Central memory CD8-positive, alpha-beta T cell (primary cell): ENCODE measurements at regions not wholly inside any gene's neighbourhood (a gene's known extent, or its start where the extent isn't known, plus 50 kb on each side); places are given as distances from the start of the nearest gene placed in this dataset.
"Not testable (repeated sequence)": the region's sequence is repeated elsewhere in the genome, so short reads cannot be mapped to it uniquely, and the experiment has no call there.

Experiments
- ATAC-seq: fragments of 150-1000 bp; cut with Tn5 transposase; replicated peaks from 2 replicates; pipeline ENCODE4 v1.10.0; 2022; ENCODE audit warnings: mild to moderate bottlenecking, moderate FRiP score, moderate number of reproducible peaks; ENCODE audit not compliant: poor library complexity, severe bottlenecking; ENCODE audit errors: extremely low read depth
- DNase-seq, 2 donors: peaks; one replicate each; pipeline ENCODE4 v3.0.0; 2021; ENCODE audit warnings: low spot score in 2 of 2
- H3K27ac Mint-ChIP-seq: one replicate; pipeline ENCODE4 v1.8.0; 2022; ENCODE audit warnings: low read depth, mild to moderate bottlenecking, moderate library complexity, mixed read lengths
- H3K27me3 Mint-ChIP-seq: one replicate; pipeline ENCODE4 v1.8.0; 2022; ENCODE audit warnings: mixed read lengths
- H3K36me3 Mint-ChIP-seq: one replicate; pipeline ENCODE4 v1.8.0; 2022; ENCODE audit warnings: mild to moderate bottlenecking, moderate library complexity, mixed read lengths; ENCODE audit not compliant: insufficient read depth
- H3K4me1 Mint-ChIP-seq: one replicate; pipeline ENCODE4 v1.8.0; 2022; ENCODE audit warnings: mixed read lengths
- H3K4me3 Mint-ChIP-seq: one replicate; pipeline ENCODE4 v1.8.0; 2022; ENCODE audit warnings: mild to moderate bottlenecking, moderate library complexity, mixed read lengths
- H3K9me3 Mint-ChIP-seq: one replicate; pipeline ENCODE4 v1.8.0; 2022; ENCODE audit warnings: mixed read lengths

- Mint-ChIP-seq H3K4me1 (no peaks in the 10 kb centered on the region), H3K27me3 (no peaks in the 10 kb centered on the region), H3K4me3 (no peak overlapping the region), H3K27ac (no peak overlapping the region), H3K9me3 (peaks cover 9% of the 10 kb centered on the region), H3K36me3 (no peaks in the 10 kb centered on the region)
- ATAC-seq (no peak), DNase-seq (no peak)
Measured at GRCh38 chr13:62781866-62782265, 1366.2 kb upstream of the PCDH20 start.

GRCh38 chr13:62779161-62779560 lies 1363.5 kb upstream of the PCDH20 start:
- no peak for ATAC-seq
- Mint-ChIP-seq H3K27me3 (no peaks in the 10 kb centered on the region), H3K9me3 (peaks cover 13% of the 10 kb centered on the region), H3K36me3 (no peaks in the 10 kb centered on the region), H3K4me1 (no peaks in the 10 kb centered on the region), H3K27ac (no peak overlapping the region), H3K4me3 (no peak overlapping the region)
- no peak for DNase-seq

- H3K36me3 Mint-ChIP-seq, result no peaks in the 10 kb centered on the region
- H3K9me3 Mint-ChIP-seq, result peaks cover 10% of the 10 kb centered on the region
- DNase-seq (no peak), ATAC-seq (no peak)
- H3K27me3 Mint-ChIP-seq, result no peaks in the 10 kb centered on the region
- H3K4me1 Mint-ChIP-seq, result no peaks in the 10 kb centered on the region
- H3K4me3 Mint-ChIP-seq, result no peak overlapping the region
- H3K27ac Mint-ChIP-seq, result no peak overlapping the region
Measured at GRCh38 chr13:62767473-62767872, 1351.8 kb upstream of the PCDH20 start.

GRCh38 chr13:62760724-62761123 lies 1345.1 kb upstream of the PCDH20 start:
- H3K4me1 Mint-ChIP-seq, result no peaks in the 10 kb centered on the region
- no peak overlapping the region for H3K27ac Mint-ChIP-seq
- no peak for ATAC-seq
- no peak overlapping the region for H3K4me3 Mint-ChIP-seq
- H3K36me3 Mint-ChIP-seq, result no peaks in the 10 kb centered on the region
- H3K27me3 Mint-ChIP-seq, result no peaks in the 10 kb centered on the region
- peaks cover 26% of the 10 kb centered on the region for H3K9me3 Mint-ChIP-seq
- no peak for DNase-seq

- Mint-ChIP-seq H3K4me3 (no peak overlapping the region), H3K9me3 (peaks cover 9% of the 10 kb centered on the region), H3K27ac (no peak overlapping the region), H3K36me3 (no peaks in the 10 kb centered on the region), H3K27me3 (no peaks in the 10 kb centered on the region), H3K4me1 (no peaks in the 10 kb centered on the region)
- ATAC-seq (no peak), DNase-seq (no peak)
Measured at GRCh38 chr13:62747629-62748028, 1332.0 kb upstream of the PCDH20 start.

GRCh38 chr13:62747152-62747551 lies 1331.5 kb upstream of the PCDH20 start:
- Mint-ChIP-seq H3K27me3 (no peaks in the 10 kb centered on the region), H3K4me3 (no peak overlapping the region), H3K27ac (no peak overlapping the region), H3K4me1 (no peaks in the 10 kb centered on the region), H3K9me3 (peaks cover 9% of the 10 kb centered on the region), H3K36me3 (no peaks in the 10 kb centered on the region)
- DNase-seq (no peak), ATAC-seq (no peak)

GRCh38 chr13:62729746-62730145 lies 1314.1 kb upstream of the PCDH20 start:
- not testable (repeated sequence) for H3K4me1 Mint-ChIP-seq, H3K4me3 Mint-ChIP-seq, DNase-seq, ATAC-seq, H3K36me3 Mint-ChIP-seq, H3K27me3 Mint-ChIP-seq, H3K27ac Mint-ChIP-seq
- H3K9me3 Mint-ChIP-seq, result peaks cover 24% of the 10 kb centered on the region

- Mint-ChIP-seq H3K27me3 (no peaks in the 10 kb centered on the region), H3K4me1 (no peaks in the 10 kb centered on the region), H3K27ac (no peak overlapping the region), H3K36me3 (no peaks in the 10 kb centered on the region), H3K4me3 (no peak overlapping the region), H3K9me3 (peaks cover 16% of the 10 kb centered on the region)
- ATAC-seq (no peak), DNase-seq (no peak)
Measured at GRCh38 chr13:62721893-62722292, 1306.2 kb upstream of the PCDH20 start.

GRCh38 chr13:62711948-62712347 lies 1296.3 kb upstream of the PCDH20 start:
- not testable (repeated sequence) for H3K4me1 Mint-ChIP-seq, ATAC-seq, H3K27me3 Mint-ChIP-seq, H3K27ac Mint-ChIP-seq, DNase-seq, H3K36me3 Mint-ChIP-seq, H3K4me3 Mint-ChIP-seq
- H3K9me3 Mint-ChIP-seq, result peaks cover 12% of the 10 kb centered on the region

GRCh38 chr13:62710787-62711186 lies 1295.1 kb upstream of the PCDH20 start:
- no peak overlapping the region for H3K4me3 Mint-ChIP-seq
- no peaks in the 10 kb centered on the region for H3K27me3 Mint-ChIP-seq
- ATAC-seq, result no peak
- H3K27ac Mint-ChIP-seq, result no peak overlapping the region
- no peak for DNase-seq
- peaks cover 6% of the 10 kb centered on the region for H3K9me3 Mint-ChIP-seq
- H3K4me1 Mint-ChIP-seq, result no peaks in the 10 kb centered on the region
- H3K36me3 Mint-ChIP-seq, result no peaks in the 10 kb centered on the region

GRCh38 chr13:62706048-62706447 lies 1290.4 kb upstream of the PCDH20 start:
- H3K27me3 Mint-ChIP-seq, result no peaks in the 10 kb centered on the region
- DNase-seq, result no peak
- H3K9me3 Mint-ChIP-seq, result peaks cover 4% of the 10 kb centered on the region
- H3K36me3 Mint-ChIP-seq, result no peaks in the 10 kb centered on the region
- H3K4me1 Mint-ChIP-seq, result no peaks in the 10 kb centered on the region
- no peak for ATAC-seq
- H3K27ac Mint-ChIP-seq, result no peak overlapping the region
- H3K4me3 Mint-ChIP-seq, result no peak overlapping the region

GRCh38 chr13:62704875-62705274 lies 1289.2 kb upstream of the PCDH20 start:
- H3K27me3 Mint-ChIP-seq, result no peaks in the 10 kb centered on the region
- ATAC-seq (no peak), DNase-seq (no peak)
- H3K4me1 Mint-ChIP-seq, result no peaks in the 10 kb centered on the region
- H3K9me3 Mint-ChIP-seq, result peaks cover 4% of the 10 kb centered on the region
- H3K36me3 Mint-ChIP-seq, result no peaks in the 10 kb centered on the region
- H3K4me3 Mint-ChIP-seq, result no peak overlapping the region
- H3K27ac Mint-ChIP-seq, result no peak overlapping the region

GRCh38 chr13:62702502-62702901 lies 1286.9 kb upstream of the PCDH20 start:
- ATAC-seq (no peak), DNase-seq (no peak)
- H3K4me1 Mint-ChIP-seq, result no peaks in the 10 kb centered on the region
- no peak overlapping the region for H3K4me3 Mint-ChIP-seq
- H3K27me3 Mint-ChIP-seq, result no peaks in the 10 kb centered on the region
- no peaks in the 10 kb centered on the region for H3K36me3 Mint-ChIP-seq
- peaks cover 4% of the 10 kb centered on the region for H3K9me3 Mint-ChIP-seq
- H3K27ac Mint-ChIP-seq, result no peak overlapping the region

GRCh38 chr13:62697701-62698100 lies 1282.1 kb upstream of the PCDH20 start:
- H3K27ac Mint-ChIP-seq, result no peak overlapping the region
- H3K36me3 Mint-ChIP-seq, result peaks cover 1% of the 10 kb centered on the region
- DNase-seq, result no peak
- no peaks in the 10 kb centered on the region for H3K9me3 Mint-ChIP-seq
- H3K27me3 Mint-ChIP-seq, result no peaks in the 10 kb centered on the region
- no peak for ATAC-seq
- no peak overlapping the region for H3K4me3 Mint-ChIP-seq
- H3K4me1 Mint-ChIP-seq, result no peaks in the 10 kb centered on the region
